ENCODE measurements at regions not wholly inside any gene's neighbourhood (a gene's known extent, or its start where the extent isn't known, plus 50 kb on each side); places are given as distances from the start of the nearest gene placed in this dataset.

- Histone ChIP-seq H3K18ac (ENCODE audit: low read depth, low read length) (no peak overlapping the region), H2AK9ac (replicated peaks; ENCODE audit: low read depth, low read length, poor library complexity) (no peak overlapping the region), H3K4me1 (ENCODE audit: control insufficient read depth, insufficient read depth, low read length) (no peaks in the 10 kb centered on the region), H4K8ac (ENCODE audit: low read depth in 2 of 2, low read length in 2 of 2) (no peak overlapping the region), H2BK20ac (ENCODE audit: low read depth, low read length) (no peak overlapping the region), H2AK5ac (ENCODE audit: low read depth, low read length) (no peak overlapping the region), H3K23ac (ENCODE audit: low read depth, low read length) (no peak overlapping the region), H3K79me1 (ENCODE audit: low read depth in 1 of 2, low read length in 2 of 2) (no peaks in the 10 kb centered on the region), H2BK5ac (ENCODE audit: low read depth, low read length, poor library complexity, severe bottlenecking) (no peak overlapping the region), H3K56ac (ENCODE audit: extremely low read depth, insufficient read depth, low read length) (no peak overlapping the region), H4K91ac (ENCODE audit: insufficient read depth, low read depth, low read length) (no peak overlapping the region), H3K27me3 (ENCODE audit: control insufficient read depth, insufficient read depth, low read length) (peaks cover 2% of the 10 kb centered on the region; the same call in 1 of the 2 replicates), H2AFZ (replicated peaks; ENCODE audit: low read length, poor library complexity) (no peak overlapping the region), H3K4me2 (ENCODE audit: low read depth, low read length) (no peak overlapping the region), H2BK15ac (ENCODE audit: low read depth, low read length) (no peak overlapping the region), H3K27ac (ENCODE audit: insufficient read depth, low read length) (no peak overlapping the region), H2BK120ac (ENCODE audit: low read depth, low read length) (no peak overlapping the region), H3K9me1 (ENCODE audit: insufficient read depth, low read length) (no peaks in the 10 kb centered on the region), H3K9ac (ENCODE audit: low read depth, low read length) (no peak overlapping the region), H4K5ac (ENCODE audit: low read depth, low read length) (no peak overlapping the region), H3K9me3 (ENCODE audit: control insufficient read depth, insufficient read depth, low read length) (no peaks in the 10 kb centered on the region), H3K4me3 (ENCODE audit: insufficient read depth, low read depth, low read length) (no peak overlapping the region), H4K20me1 (ENCODE audit: insufficient read depth, low read length) (no peaks in the 10 kb centered on the region), H3K14ac (replicated peaks; ENCODE audit: low read depth, low read length) (no peak overlapping the region), H3K36me3 (ENCODE audit: control insufficient read depth, insufficient read depth, low read length) (no peaks in the 10 kb centered on the region), H3K4ac (ENCODE audit: low read depth, low read length) (no peak overlapping the region)
- TF ChIP-seq BHLHE40 (IDR thresholded peaks at IDR 0.05; ENCODE audit: low read depth, low read length), result no peak
- no peak for TF ChIP-seq CHD1 (IDR thresholded peaks at IDR 0.05; ENCODE audit: low read depth, low read length)
- TF ChIP-seq CTCF (conservative IDR thresholded peaks at IDR 0.05; ENCODE audit: low read depth, low read length), result no peak
- TF ChIP-seq MAZ (IDR thresholded peaks at IDR 0.05; ENCODE audit: borderline replicate concordance, low read depth, low read length), result no peak
- TF ChIP-seq NFE2L2 (IDR thresholded peaks at IDR 0.05; ENCODE audit: low read depth, low read length), result no peak
- no peak for TF ChIP-seq RCOR1 (IDR thresholded peaks at IDR 0.05; ENCODE audit: insufficient replicate concordance, low read length)
- no peak for TF ChIP-seq POLR2A (IDR thresholded peaks at IDR 0.05; ENCODE audit: low read depth, low read length)
- no peak for TF ChIP-seq MXI1 (IDR thresholded peaks at IDR 0.05; ENCODE audit: borderline replicate concordance, low read depth, low read length)
- TF ChIP-seq FOS (IDR thresholded peaks at IDR 0.05; ENCODE audit: low read depth, low read length), result no peak
- no peak for TF ChIP-seq SMC3 (IDR thresholded peaks at IDR 0.05; ENCODE audit: low read depth, low read length)
- no peak for TF ChIP-seq RAD21 (IDR thresholded peaks at IDR 0.05; ENCODE audit: low read length)
- TF ChIP-seq USF2 (IDR thresholded peaks at IDR 0.05; ENCODE audit: low read depth, low read length), result no peak
- no peak for TF ChIP-seq RFX5 (IDR thresholded peaks at IDR 0.05; ENCODE audit: low read depth, low read length)
- TF ChIP-seq CEBPB (IDR thresholded peaks at IDR 0.05; ENCODE audit: low read depth, low read length), result no peak
- no peak for TF ChIP-seq MAFK (IDR thresholded peaks at IDR 0.05; ENCODE audit: low read depth, low read length)
- dilution Hi-C loops (cut with HindIII; ENCODE audit: low sequenced_read_pairs, unreplicated experiment) (no loop called here), intact Hi-C loops (cut with micrococcal nuclease) (no loop called here), in situ Hi-C loops (cut with MboI; ENCODE audit: low sequenced_read_pairs) (no loop called here)
- ATAC-seq (ENCODE audit: low read depth) (no peak), DNase-seq (no peak)
- ChIA-PET CTCF (no interaction called here), POLR2A (ENCODE audit: unreplicated experiment) (no interaction called here)
- no TSS peak for BruUV-seq (replicated peaks)
- WGBS, 2 experiments (ENCODE audit: extremely low coverage in 2 of 2, insufficient read length in 1 of 2), result no CpG with 5 or more reads among the region's 4 CpGs
Measured at GRCh38 chrX:39289827-39290226, 488.6 kb downstream of the MID1IP1 start.

Data from IMR-90 (cell line).